Spleen (tissue), 7 donors: ENCODE measurements at regions not wholly inside any gene's neighbourhood (a gene's known extent, or its start where the extent isn't known, plus 50 kb on each side); places are given as distances from the start of the nearest gene placed in this dataset.

ENCODE experiments used
- CTCF ChIP-seq, 11 experiments: fragments of 200-600 bp in 7 of 11; fragments of 450-650 bp in 4 of 11; sonication (generic) in 4 of 11; IDR thresholded peaks in 8 of 11; conservative IDR thresholded peaks in 3 of 11; 1 replicate in 7 of 11; 2 replicates in 4 of 11; pipeline versions ENCODE4 v1.4.0 to v1.8.0; 2016 to 2021; ENCODE audit warnings: antibody characterized with exemption in 11 of 11, inconsistent platforms in 4 of 11, mild to moderate bottlenecking in 1 of 11
- POLR2A ChIP-seq, 3 donors: fragments of 450-650 bp; IDR thresholded peaks; one replicate each; pipeline ENCODE4 v1.5.1; 2017; ENCODE audit warnings: antibody characterized with exemption in 3 of 3, mild to moderate bottlenecking in 1 of 3
- POLR2AphosphoS5 ChIP-seq, 3 donors: sonication (generic); formaldehyde crosslinking; IDR thresholded peaks; one replicate each; pipeline ENCODE4 v1.5.1; 2017; ENCODE audit warnings: antibody characterized with exemption in 3 of 3
- donor health status: DM: no; HTN: no; CAD: no; lungs with moderate emphysema.
- donor health status: DM: no; HTN: no; CAD: no.
- donor health status: DM: no; HTN: no; CAD: no.

GRCh38 chr13:91097269-91097668 is 250.2 kb upstream of the MIR17HG start:
- TF ChIP-seq CTCF (IDR thresholded peaks at IDR 0.05 in 8 of 11, conservative IDR thresholded peaks at IDR 0.05 in 3 of 11) = no peak
- no peak for TF ChIP-seq POLR2AphosphoS5 (IDR thresholded peaks at IDR 0.05)
- TF ChIP-seq POLR2A (IDR thresholded peaks at IDR 0.05) = no peak
